CD14-positive monocyte (primary cell): ENCODE measurements at regions not wholly inside any gene's neighbourhood (a gene's known extent, or its start where the extent isn't known, plus 50 kb on each side); places are given as distances from the start of the nearest gene placed in this dataset.

Experiments
- DNase-seq, 3 donors: peaks; one replicate each; pipeline ENCODE4 v3.0.0-alpha.2; 2011 to 2022
- H2AFZ ChIP-seq: 2 replicates; pipeline ENCODE4 v1.6.0; 2012; ENCODE audit warnings: mild to moderate bottlenecking, low read depth, low read length, inconsistent platforms; ENCODE audit not compliant: insufficient read depth, poor library complexity, severe bottlenecking
- H3K27ac ChIP-seq, 2 donors: 1 replicate in 1 of 2; 2 replicates in 1 of 2; pipeline ENCODE4 v1.5.1; 2012 to 2013; ENCODE audit warnings: low read length in 2 of 2, control low read depth in 1 of 2, inconsistent platforms in 1 of 2, low read depth in 1 of 2, mild to moderate bottlenecking in 1 of 2
- H3K27me3 ChIP-seq, 2 donors: one replicate each; pipeline versions ENCODE4 v1.6.0 to v1.6.1; 2011 to 2013; ENCODE audit warnings: low read length in 2 of 2; ENCODE audit not compliant: control insufficient read depth in 2 of 2, insufficient read depth in 2 of 2
- H3K36me3 ChIP-seq, 2 donors: replicated peaks in 1 of 2; 1 replicate in 1 of 2; 2 replicates in 1 of 2; pipeline versions ENCODE4 v1.5.1 to v1.6.1; 2012 to 2013; ENCODE audit warnings: low read length in 2 of 2, control low read depth in 1 of 2, inconsistent platforms in 1 of 2, mild to moderate bottlenecking in 1 of 2; ENCODE audit not compliant: insufficient read depth in 2 of 2, control insufficient read depth in 1 of 2
- H3K4me1 ChIP-seq, 2 donors: 1 replicate in 1 of 2; 2 replicates in 1 of 2; pipeline versions ENCODE4 v1.5.1 to v1.6.1; 2012 to 2013; ENCODE audit warnings: low read length in 2 of 2, control low read depth in 1 of 2, inconsistent platforms in 1 of 2, mild to moderate bottlenecking in 1 of 2, moderate library complexity in 1 of 2; ENCODE audit not compliant: insufficient read depth in 2 of 2, control insufficient read depth in 1 of 2
- H3K4me2 ChIP-seq: replicated peaks from 2 replicates; pipeline ENCODE3; 2012; ENCODE audit warnings: low read length, moderate library complexity, mild to moderate bottlenecking; ENCODE audit not compliant: poor library complexity, severe bottlenecking; ENCODE audit errors: extremely low read depth
- H3K4me3 ChIP-seq, 3 experiments: fragments of 200-600 bp in 1 of 3; sonication (generic) in 1 of 3; replicated peaks in 1 of 3; 1 replicate in 2 of 3; 2 replicates in 1 of 3; pipeline ENCODE4 v1.5.1; 2011 to 2013; ENCODE audit warnings: low read length in 3 of 3, mild to moderate bottlenecking in 3 of 3, control low read depth in 2 of 3, low read depth in 2 of 3, inconsistent platforms in 1 of 3, moderate library complexity in 1 of 3
- H3K79me2 ChIP-seq: 2 replicates; pipeline ENCODE4 v1.6.0; 2012; ENCODE audit warnings: mild to moderate bottlenecking, control low read depth, inconsistent platforms, low read length, moderate library complexity; ENCODE audit not compliant: insufficient read depth
- H3K9ac ChIP-seq: 2 replicates; pipeline ENCODE4 v1.6.0; 2017; ENCODE audit warnings: low read length, mild to moderate bottlenecking; ENCODE audit not compliant: insufficient read depth, poor library complexity, severe bottlenecking
- H3K9me3 ChIP-seq, 2 donors: replicated peaks in 1 of 2; 1 replicate in 1 of 2; 2 replicates in 1 of 2; pipeline versions ENCODE4 v1.5.1 to v1.6.1; 2012 to 2013; ENCODE audit warnings: low read length in 2 of 2, control low read depth in 1 of 2; ENCODE audit not compliant: control insufficient read depth in 1 of 2, insufficient read depth in 1 of 2
- H4K20me1 ChIP-seq: 2 replicates; pipeline ENCODE4 v1.6.0; 2012; ENCODE audit warnings: mild to moderate bottlenecking, low read length, control low read depth, moderate library complexity; ENCODE audit not compliant: insufficient read depth
- H3K27ac Mint-ChIP-seq, 7 donors: one replicate each; pipeline ENCODE4 v1.8.0; 2020; ENCODE audit warnings: mild to moderate bottlenecking in 7 of 7, mixed read lengths in 7 of 7, moderate library complexity in 6 of 7, inconsistent platforms in 2 of 7
- H3K27me3 Mint-ChIP-seq, 3 donors: one replicate each; pipeline ENCODE4 v1.8.0; 2021 to 2022; ENCODE audit warnings: low read depth in 3 of 3, mild to moderate bottlenecking in 3 of 3, mixed read lengths in 3 of 3, moderate library complexity in 3 of 3, inconsistent platforms in 1 of 3
- H3K36me3 Mint-ChIP-seq, 2 donors: one replicate each; pipeline ENCODE4 v1.8.0; 2020; ENCODE audit warnings: mixed read lengths in 2 of 2, inconsistent platforms in 1 of 2, mild to moderate bottlenecking in 1 of 2
- H3K4me1 Mint-ChIP-seq: one replicate; pipeline ENCODE4 v1.8.0; 2020; ENCODE audit warnings: mild to moderate bottlenecking, mixed read lengths
- H3K4me3 Mint-ChIP-seq, 2 donors: one replicate each; pipeline ENCODE4 v1.8.0; 2020; ENCODE audit warnings: mild to moderate bottlenecking in 2 of 2, mixed read lengths in 2 of 2, moderate library complexity in 1 of 2
- H3K9me3 Mint-ChIP-seq, 7 donors: one replicate each; pipeline ENCODE4 v1.8.0; 2020 to 2022; ENCODE audit warnings: mixed read lengths in 7 of 7, mild to moderate bottlenecking in 6 of 7, moderate library complexity in 6 of 7, inconsistent platforms in 2 of 7
- CTCF ChIP-seq: fragments of 200-600 bp; IDR thresholded peaks from one replicate; pipeline ENCODE4 v1.8.0; 2022; ENCODE audit warnings: antibody characterized with exemption, mild to moderate bottlenecking
- WGBS: methylation state at CpG from one replicate; pipeline ENCODE4 v1.1.5; 2013; ENCODE audit warnings: missing lambda C conversion rate; ENCODE audit not compliant: insufficient coverage; 5-methylcytosine and 5-hydroxymethylcytosine counted together
- intact Hi-C, 2 donors: fragments of 100-400 bp; cut with micrococcal nuclease; formaldehyde crosslinking; loops; one replicate each; pipeline versions ENCODE4 v1.15.0 to v1.15.1; 2023

GRCh38 chr10:8844141-8844540 lies 789.7 kb downstream of the GATA3 start:
- Mint-ChIP-seq H3K4me1 (no peaks in the 10 kb centered on the region), H3K4me3 (no peak overlapping the region), H3K9me3 (peaks cover 0 to 15% (median 3%) of the 10 kb centered on the region in 7 donors), H3K36me3 (no peaks in the 10 kb centered on the region), H3K27me3 (no peaks in the 10 kb centered on the region), H3K27ac (no peak overlapping the region)
- Histone ChIP-seq H3K9ac (no peak overlapping the region), H3K36me3 (no peaks in the 10 kb centered on the region), H3K4me3 (no peak overlapping the region), H3K79me2 (no peaks in the 10 kb centered on the region), H4K20me1 (no peaks in the 10 kb centered on the region), H3K9me3 (peaks cover 0 to 9% of the 10 kb centered on the region in 2 donors), H3K27ac (no peak overlapping the region), H3K27me3 (no peaks in the 10 kb centered on the region), H3K4me2 (no peak overlapping the region), H2AFZ (no peak overlapping the region), H3K4me1 (no peaks in the 10 kb centered on the region)
- no peak for TF ChIP-seq CTCF
- no peak for DNase-seq
- intact Hi-C loops = no loop called here

GRCh38 chr10:8852546-8852945 lies 798.1 kb downstream of the GATA3 start:
- Histone ChIP-seq H2AFZ (no peak overlapping the region), H3K79me2 (no peaks in the 10 kb centered on the region), H3K4me2 (no peak overlapping the region), H3K4me3 (no peak overlapping the region), H3K27me3 (no peaks in the 10 kb centered on the region), H3K9ac (no peak overlapping the region), H3K27ac (no peak overlapping the region), H3K9me3 (no peaks in the 10 kb centered on the region), H3K36me3 (no peaks in the 10 kb centered on the region), H4K20me1 (no peaks in the 10 kb centered on the region), H3K4me1 (no peaks in the 10 kb centered on the region)
- no peak for TF ChIP-seq CTCF
- Mint-ChIP-seq H3K36me3 (no peaks in the 10 kb centered on the region), H3K4me3 (no peak overlapping the region), H3K27ac (peak overlapping the region in 1 of 7 donors; percentile 33), H3K9me3 (peaks cover 0 to 2% (median 0%) of the 10 kb centered on the region in 7 donors), H3K4me1 (no peaks in the 10 kb centered on the region), H3K27me3 (peaks cover 0 to 1% (median 0%) of the 10 kb centered on the region in 3 donors)
- intact Hi-C loops = no loop called here
- WGBS = no CpG with 5 or more reads among the region's 3 CpGs
- no peak for DNase-seq
